NCI-H446 treated with DMSO at 0.1 percent for 48 hours (cell line): ENCODE measurements at regions not wholly inside any gene's neighbourhood (a gene's known extent, or its start where the extent isn't known, plus 50 kb on each side); places are given as distances from the start of the nearest gene placed in this dataset.

Experiments used
- DNase-seq: peaks from one replicate; lab custom pipeline; 2025; lab: John Stamatoyannopoulos, UW

DNA sequence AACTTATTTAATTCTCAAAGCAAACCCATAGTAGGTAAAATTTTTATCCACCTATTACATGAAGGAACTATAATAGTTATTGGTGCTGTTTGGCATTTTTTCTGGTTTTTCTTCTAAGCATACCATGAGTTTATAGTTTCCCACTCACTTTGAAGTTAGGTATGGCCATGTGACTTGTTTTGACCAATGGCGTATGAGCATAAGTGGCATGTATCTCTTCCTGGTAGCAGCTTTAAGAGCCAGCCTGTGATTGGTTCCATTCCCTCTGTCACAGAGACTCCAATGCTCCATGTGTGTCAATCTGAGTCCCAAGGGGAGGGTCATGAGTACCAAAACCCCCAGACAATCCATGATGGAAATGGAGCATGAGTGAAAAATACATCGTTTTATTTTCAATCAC, 282.9 kb upstream of the N4BP1 start:
- no peak for DNase-seq

DNA sequence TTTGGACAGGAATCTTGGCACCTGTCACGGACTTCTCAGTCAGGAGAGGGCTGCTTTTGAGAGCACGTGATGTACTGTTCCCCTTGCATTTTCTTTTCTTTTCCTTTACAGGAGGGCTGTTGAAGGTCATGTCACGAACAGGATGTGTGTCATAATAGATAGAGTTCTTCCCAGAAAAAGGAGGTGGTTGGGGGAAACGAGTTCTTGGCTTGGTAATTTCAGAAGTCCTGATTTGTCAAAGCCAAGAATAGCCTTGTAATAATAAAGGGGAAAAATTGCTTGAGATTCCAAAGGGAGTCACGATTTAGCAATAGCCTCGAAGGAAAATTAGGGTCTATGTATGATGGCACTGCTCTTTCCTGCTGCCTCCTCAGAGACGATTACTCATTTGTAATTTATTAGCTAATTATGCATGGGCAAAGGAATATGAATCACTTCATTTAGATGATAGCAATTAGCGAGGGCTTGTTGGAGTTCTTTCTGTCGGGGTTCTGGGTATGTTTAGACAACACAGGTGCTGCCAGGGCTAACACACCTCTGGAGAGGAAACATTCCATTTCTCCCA, 277.7 kb upstream of the N4BP1 start:
- no peak for DNase-seq

- no peak for DNase-seq
Observed at GRCh38 chr16:48885471-48885870, 275.5 kb upstream of the N4BP1 start.

GRCh38 chr16:48881272-48881671, 271.3 kb upstream of the N4BP1 start:
- DNase-seq: no peak

DNA sequence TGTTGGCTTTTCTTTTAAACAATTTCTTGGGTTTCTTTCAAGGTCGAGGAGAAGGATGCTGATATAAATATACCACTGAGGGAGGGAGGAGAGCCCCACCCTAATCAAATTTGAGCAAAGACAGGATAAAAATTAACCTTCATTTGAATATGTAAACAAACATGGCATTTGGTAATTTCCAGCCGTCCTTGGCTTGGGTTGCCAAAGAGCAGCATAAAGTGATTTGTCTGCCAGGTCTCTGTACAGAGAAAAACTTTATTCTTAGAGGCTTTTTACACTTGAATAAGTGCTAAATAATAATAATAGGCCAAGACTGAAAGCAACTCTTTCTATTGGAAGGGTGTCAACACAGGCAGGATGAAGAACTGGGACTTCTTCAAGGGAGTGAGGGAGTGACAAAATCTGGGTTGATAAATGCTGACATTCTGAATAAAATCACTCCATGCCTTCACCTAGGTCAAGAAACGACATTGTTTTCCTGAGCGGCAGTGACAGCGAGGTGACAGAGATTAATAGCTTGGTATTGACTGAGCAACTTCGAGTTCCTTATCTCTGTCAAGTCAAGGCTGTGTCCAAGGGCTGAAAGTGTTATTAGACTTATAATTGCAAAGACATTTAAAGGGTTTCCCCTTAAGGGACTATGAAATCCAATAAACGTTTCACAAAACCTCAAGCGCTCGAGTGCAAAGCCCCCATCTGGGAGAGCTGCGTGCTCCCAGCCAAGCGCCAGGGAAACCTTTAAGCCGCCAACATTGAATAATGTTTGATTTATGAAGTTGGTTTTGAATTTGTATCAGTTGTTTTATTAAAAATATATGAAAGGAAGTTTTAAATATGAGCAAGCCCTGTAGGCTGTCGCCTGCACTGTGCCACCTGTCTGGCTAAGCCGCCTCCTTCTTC, 269.5 kb upstream of the N4BP1 start:
- DNase-seq: no peak

- no peak for DNase-seq
Observed at GRCh38 chr16:48877946-48878345, 268.0 kb upstream of the N4BP1 start.

- no peak for DNase-seq
Observed at GRCh38 chr16:48870141-48870540, 260.2 kb upstream of the N4BP1 start.

DNA sequence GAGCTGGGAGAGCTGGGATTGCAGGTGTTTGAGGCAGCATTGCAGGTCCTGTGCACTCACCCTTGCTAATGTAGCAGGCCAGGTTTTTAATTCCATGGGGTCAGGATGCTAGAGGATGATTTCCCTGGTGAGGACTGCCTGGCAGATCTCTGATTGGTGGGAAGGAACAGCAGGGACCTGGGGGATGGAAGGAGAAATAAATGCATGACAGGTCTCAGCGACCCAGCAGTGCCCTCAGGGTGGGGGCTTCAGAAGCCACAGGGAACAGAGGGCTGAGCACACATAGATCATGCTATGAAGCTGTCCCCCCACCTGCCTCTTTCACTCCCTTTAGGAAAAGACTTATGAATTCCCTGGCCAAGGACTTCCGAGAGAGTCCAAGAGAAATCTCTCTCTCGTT, 255.5 kb upstream of the N4BP1 start:
- DNase-seq: no peak

- DNase-seq: no peak
Observed at GRCh38 chr16:48864055-48864454, 254.1 kb upstream of the N4BP1 start.

- no peak for DNase-seq
Observed at GRCh38 chr16:48862087-48862532, 252.1 kb upstream of the N4BP1 start.

- no peak for DNase-seq
Observed at GRCh38 chr16:48860341-48860740, 250.4 kb upstream of the N4BP1 start.

- DNase-seq: no peak
Observed at GRCh38 chr16:48852951-48853350, 243.0 kb upstream of the N4BP1 start.

- DNase-seq: no peak
Observed at GRCh38 chr16:48852458-48852857, 242.5 kb upstream of the N4BP1 start.

DNA sequence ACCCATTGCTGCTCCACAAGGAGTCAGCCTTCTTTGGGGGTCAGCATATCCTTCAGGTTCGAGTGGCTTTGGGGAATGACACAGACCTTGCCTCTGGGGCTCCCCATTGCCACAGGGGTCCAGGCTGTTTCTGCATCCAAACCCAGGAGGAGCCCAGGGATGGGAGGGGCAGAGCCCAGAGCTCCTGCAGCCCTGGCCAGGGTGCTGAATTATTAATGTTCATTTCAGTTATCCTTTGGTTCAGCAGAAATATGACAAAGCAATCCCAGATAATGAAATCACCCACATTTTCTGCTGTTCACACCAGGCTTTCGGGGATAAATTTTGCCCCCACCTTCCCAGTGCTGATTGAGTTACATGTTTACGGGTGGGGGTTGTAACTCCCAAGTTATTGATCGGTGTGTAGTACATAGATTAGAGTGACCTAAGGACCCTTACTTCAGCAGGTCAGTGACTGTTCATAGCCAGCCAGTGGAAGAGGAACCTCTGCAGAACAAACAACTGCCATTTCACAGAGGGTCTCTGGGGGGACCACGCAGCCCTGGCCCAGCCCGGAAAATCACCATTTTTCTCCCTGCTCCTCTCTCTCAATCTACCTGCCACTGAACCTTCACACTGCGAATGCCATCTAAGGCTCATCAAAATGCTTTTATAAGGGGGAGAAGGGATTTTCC, 240.3 kb upstream of the N4BP1 start:
- DNase-seq: no peak

DNA sequence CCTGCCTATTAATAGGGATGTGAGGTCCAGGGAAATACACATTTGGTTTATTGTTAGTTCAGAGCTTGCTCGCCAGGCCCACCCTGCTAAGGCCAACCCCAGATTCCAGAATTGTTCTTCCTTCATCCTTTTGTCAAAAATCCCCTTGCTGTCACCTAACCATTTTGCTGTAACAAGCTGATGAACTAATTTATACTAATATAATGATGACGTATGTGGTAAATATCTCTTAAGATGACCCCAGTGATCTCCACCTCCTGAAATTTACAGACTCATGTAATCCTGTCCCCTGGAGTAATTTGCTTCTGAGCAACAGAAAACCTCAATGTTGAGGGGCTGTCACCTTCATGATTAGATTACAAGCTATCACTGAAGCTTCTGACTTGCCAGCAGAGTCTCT, 236.3 kb upstream of the N4BP1 start:
- DNase-seq: no peak

- no peak for DNase-seq
Observed at GRCh38 chr16:48845261-48845660, 235.3 kb upstream of the N4BP1 start.

DNA sequence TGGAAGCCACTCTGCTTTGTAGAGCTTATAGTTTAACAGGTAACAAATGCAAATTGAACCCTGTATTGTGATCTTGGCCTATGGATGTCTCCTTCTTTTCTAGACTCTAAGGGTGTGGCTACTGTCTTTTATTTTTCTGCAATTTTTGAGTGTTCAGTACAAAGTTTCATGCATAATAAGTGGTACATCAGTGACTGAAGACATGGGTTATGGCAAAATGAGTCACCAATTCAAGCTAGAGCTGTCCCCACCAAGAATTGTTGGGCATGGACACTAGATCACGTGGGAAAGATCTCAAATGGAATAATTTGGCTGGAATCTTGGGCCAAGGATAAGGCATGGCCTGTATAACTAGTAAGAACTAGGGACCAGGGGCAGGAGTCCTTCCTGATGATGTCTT, 228.4 kb upstream of the N4BP1 start:
- DNase-seq: no peak

DNA sequence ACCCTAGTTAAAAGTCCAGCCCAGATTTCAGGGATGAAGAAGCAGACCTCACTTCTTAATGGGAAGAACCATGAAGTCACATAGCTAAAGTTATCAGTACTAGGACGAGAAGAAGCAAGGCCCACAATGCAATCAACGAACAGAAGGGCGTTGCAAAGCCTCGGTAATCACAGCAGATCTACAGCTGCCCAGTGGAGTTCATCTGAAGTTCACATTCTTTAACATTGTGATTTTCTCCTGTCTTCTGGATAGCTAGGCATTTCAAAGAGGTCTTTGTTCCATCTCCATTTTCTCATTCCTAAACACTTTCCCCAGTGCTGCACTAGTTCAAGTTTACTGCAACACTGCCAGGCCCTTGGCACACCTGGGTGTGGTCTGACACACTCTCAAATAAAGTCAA, 226.7 kb upstream of the N4BP1 start:
- no peak for DNase-seq

- DNase-seq: no peak
Observed at GRCh38 chr16:48836067-48836466, 226.1 kb upstream of the N4BP1 start.

DNA sequence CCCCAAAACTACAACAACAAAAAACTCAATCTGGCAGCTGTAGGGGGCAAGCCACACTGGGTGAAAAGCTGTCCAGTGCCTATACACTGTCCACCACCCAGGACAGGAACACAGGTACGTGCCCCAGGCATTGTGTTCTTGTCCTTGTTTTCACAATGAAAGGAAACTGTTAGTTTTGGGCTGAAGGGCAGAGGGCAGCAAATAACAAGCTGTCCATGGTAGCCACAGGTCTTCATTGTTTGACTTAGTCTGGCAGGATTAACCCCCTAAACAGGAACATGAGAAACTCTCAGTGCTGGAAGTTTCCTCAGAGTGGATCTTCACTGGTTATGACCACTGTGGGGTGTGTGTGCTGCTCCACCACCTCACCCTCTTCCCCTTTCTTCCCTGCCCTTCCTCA, 224.6 kb upstream of the N4BP1 start:
- no peak for DNase-seq

- DNase-seq: no peak
Observed at GRCh38 chr16:48833461-48833860, 223.5 kb upstream of the N4BP1 start.

- no peak for DNase-seq
Observed at GRCh38 chr16:48831076-48831722, 221.2 kb upstream of the N4BP1 start.
